Stimulated activated CD8-positive, alpha-beta memory T cell treated with anti-CD3 and anti-CD28 coated beads, Interleukin-4, amount 100 ng/mL, for 48 hours (primary cell): ENCODE measurements at regions not wholly inside any gene's neighbourhood (a gene's known extent, or its start where the extent isn't known, plus 50 kb on each side); places are given as distances from the start of the nearest gene placed in this dataset.

Source experiments
- DNase-seq: peaks from one replicate; pipeline ENCODE4 v3.0.0-alpha.2; 2020

- no peak for DNase-seq
These were observed 92.8 kb upstream of the FOXC1 start for GRCh38 chr6:1516742-1517520.

DNA sequence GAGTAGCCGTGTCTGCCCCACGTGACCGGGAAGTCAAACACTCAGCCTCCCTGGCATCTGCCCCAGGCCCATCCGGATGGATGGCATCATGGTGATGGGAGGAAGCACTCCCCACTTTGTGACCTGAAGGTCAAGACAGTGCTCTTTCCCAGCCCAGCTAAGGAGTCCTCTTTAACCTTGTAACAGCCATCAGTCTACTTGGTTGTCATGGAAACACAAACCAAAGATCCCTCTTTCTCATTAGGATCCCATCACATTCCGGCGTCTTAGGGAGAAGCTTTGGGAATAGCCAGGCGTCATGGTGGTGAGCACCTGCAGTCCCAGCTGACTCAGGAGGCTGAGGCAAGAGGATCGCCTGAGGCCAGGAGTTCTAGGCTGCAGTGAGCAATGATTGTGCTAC is 90.9 kb upstream of the FOXC1 start:
- DNase-seq, result no peak

- no peak for DNase-seq
These were observed 90.1 kb upstream of the FOXC1 start for GRCh38 chr6:1519597-1519996.

GRCh38 chr6:1522779-1523178 is 86.9 kb upstream of the FOXC1 start:
- DNase-seq, result no peak

- peak; percentile 89 for DNase-seq
These were observed 85.7 kb upstream of the FOXC1 start for GRCh38 chr6:1524040-1524480.

DNA sequence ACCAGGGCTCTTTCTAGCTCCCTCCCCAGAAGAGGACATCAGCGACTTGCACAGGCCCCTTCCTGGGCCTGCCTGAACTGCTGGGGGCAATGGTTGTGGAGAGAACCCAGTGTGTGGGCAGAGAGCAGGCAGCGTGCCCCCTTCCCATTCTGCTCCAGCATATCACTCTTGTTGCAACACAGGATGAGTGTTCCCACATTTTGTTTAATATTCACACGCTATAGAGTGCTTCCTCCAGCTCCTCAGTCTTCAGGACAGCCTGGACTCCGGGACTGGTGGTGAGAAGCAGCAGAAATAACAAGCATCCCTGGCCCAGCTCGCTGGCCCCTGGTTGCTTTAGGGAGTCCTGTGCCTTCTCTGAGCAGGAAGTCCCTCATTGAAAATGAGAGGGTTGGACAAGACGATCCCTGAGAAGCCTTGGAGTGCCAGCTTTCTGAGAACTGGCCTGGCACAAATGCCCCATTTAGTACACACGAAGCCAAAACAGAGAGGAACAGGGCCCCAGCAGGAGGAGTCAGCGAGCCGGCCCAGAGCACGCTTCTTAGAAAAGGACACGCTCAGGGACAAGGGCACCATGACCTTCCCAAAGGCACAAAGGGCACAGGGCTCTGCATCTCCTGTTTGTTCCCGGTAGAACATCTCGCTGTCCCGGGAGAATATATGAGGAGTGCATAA is 84.2 kb upstream of the FOXC1 start:
- no peak for DNase-seq

- DNase-seq, result no peak
These were observed 83.2 kb upstream of the FOXC1 start for GRCh38 chr6:1526398-1527072.

GRCh38 chr6:1527073-1527457 is 82.7 kb upstream of the FOXC1 start:
- peak; percentile 43 for DNase-seq

DNA sequence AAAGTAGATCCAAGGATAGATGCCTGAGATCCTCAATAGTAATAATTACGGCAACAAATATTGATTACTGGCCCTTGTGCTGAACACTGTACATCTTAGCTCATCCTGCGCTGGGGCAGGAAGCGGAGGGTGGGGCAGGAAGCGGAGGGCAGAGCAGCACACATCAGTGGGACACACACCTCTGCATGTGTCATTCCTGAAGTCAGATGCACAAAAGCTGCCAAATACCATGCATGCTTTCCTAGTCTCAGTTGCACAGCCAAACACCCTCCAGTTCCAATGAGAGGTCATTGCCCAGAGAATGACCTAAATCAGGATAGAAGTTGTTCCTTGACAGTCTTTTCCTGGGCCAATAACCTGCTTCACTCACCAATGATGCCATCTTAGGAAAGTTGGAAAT is 74.4 kb upstream of the FOXC1 start:
- DNase-seq, result peak; percentile 50

DNA sequence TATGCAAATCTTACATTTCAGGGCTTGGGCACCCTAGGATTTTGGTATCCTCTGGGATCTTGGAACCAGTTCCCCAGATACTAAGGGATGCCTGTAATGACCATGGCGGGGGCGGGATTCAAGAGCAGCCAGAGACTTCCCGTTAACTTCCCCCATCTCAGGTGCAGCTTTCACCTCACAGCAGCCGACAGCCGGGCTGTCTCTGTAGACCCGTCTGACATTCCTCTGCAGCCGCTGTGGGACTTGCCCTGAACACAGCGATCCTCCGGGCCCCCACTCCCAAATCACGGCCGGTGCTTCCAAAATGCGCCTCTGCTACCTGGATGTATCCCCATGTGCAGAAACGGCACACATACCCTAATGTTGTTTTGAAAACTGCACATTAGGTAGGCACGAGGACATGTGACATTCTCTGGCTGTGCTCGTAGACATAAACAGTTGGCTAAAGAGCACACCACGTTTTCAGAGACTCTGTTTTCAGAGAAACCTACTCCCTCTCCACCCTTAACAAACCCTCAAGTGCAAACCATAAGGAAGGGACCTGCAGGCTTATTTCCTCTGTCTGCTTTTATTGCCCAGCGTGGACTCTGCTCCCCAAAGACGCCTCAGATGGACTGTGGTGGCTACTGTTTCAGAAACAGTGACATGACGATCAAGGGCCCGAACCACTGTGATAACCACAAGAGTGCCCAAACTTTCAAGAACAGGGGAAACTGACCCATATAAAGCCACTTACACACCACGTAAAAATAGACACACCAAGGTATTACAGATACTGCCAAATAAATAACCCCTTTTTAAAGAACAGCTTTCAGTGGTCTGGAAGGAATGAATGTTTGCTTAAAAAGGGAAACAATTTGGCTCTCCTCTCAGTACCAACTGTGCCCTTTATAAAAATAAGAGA is 72.9 kb upstream of the FOXC1 start:
- DNase-seq, result no peak

GRCh38 chr6:1538369-1538768 is 71.3 kb upstream of the FOXC1 start:
- DNase-seq, result no peak

DNA sequence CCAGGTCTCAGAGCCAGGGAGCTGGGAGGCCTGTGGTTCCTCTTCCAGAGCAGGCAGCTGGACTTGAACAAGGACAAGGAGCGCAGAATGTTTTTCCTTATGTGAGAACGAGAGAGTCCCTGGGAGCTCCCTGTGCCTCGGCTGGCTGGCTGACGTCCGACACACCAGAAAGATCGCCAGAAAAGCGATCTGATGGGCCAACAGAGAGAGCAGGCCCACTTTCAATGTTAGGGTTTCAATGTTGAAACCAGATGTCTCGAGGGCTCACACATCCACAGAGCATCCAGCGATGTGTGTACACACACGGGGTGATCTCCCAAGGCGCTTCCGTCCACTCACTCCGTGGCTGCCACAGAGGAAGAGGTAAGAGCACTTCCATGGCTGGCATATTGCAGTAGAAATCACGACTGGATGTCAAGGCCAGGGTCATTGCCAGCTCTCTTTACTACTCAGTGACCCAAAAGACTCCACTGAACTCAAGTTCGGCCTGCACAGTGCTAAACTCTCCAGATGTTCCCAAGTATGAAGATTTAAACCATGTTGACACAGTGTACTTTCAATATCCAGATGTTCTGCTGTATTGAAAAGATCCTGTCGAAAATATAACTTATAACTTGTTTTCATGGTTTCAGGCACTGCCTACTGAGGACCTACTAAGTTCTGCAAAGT is 70.8 kb upstream of the FOXC1 start:
- DNase-seq, result no peak

GRCh38 chr6:1540864-1541521 is 68.7 kb upstream of the FOXC1 start:
- no peak for DNase-seq

DNA sequence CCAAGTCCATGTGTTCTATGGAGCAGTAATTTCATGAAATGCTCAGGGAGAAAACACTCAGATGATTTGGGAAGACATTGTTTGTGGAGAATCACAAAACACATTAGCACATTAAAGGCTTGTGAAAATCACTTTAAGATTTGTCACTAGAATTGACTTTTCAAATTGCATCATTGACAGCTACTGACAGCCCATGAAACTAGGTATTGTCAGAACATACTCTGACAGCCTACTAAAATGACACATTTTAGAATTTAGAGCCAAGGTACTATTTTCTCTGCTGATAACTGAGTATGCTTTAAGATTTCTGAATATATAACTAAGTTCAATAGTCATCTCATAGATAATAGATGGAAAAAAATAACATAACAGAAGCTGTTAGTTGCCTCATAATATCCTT is 67.4 kb upstream of the FOXC1 start:
- DNase-seq, result no peak

DNA sequence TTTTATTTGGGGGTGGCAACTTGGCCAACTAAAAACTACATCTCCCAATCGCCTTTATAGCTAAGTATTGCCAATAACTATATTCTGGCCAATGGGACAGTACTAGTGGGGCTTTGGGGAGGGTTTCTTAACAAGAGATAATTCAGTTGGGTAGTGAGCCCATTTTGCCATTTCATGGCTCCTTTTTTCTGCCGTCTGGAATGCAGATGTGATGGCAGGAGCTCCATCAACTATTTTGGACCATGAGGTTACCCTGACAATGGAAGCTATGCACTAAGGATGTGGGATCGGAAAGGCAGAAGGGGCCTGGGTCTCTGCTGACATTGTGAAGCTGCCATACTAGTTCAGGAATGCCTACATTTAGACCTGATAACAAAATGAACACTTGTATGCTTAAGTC is 67.0 kb upstream of the FOXC1 start:
- no peak for DNase-seq

DNA sequence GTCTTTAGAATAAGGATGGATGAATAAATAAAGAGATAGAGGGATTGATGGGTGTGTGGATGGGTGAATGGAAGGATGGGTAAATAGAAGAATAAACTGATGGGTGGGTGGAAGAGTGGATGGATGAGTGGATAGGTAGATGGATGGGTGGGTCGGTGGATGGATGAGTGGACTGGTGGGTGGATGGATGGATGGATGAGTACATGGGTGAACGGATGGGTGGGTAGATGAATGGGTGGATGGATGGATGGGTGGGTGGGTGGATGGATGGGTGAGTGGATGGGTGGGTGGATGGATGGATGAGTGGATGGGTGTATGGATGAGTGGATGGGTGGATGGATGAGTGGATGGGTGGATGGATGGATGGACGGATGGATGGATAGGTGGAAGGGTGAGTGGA is 65.7 kb upstream of the FOXC1 start:
- DNase-seq, result no peak

DNA sequence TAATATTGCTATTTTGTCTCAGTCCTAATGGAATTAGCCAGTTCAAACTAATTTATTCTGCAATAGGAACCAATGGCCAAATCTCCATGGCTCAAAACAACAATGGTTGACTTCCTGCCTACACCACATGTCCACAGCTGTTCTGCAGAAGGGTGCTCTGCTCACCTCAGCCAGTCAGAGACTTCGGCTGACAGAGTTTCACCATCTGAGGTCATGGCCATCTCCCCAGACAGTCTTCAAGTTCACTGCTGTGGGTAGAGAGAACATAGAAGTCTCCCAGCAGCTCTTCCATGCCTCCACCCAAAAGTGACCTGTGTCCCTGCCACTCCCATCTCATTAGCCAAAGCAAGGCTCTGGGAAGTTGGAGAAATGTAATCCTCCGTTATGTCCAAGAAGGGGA is 65.1 kb upstream of the FOXC1 start:
- no peak for DNase-seq

DNA sequence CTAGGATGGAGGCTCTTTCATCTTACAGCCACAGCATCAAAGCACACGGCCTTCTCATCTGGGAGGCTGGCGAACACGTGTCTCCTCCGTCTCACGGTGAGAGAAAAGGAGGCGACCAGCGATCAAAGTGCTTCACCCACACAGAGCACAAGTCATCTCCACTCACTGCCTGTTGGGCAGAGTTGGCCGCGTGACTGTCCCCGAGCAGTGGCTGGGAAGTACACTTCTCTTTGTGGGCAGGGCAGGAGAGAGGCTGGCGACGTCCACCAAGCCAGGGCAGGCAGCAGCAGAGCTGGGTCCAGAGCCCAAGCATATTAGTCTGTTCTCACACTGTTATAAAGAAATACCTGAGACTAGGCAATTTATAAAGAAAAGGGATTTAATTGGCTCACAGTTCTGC is 64.1 kb upstream of the FOXC1 start:
- no peak for DNase-seq

DNA sequence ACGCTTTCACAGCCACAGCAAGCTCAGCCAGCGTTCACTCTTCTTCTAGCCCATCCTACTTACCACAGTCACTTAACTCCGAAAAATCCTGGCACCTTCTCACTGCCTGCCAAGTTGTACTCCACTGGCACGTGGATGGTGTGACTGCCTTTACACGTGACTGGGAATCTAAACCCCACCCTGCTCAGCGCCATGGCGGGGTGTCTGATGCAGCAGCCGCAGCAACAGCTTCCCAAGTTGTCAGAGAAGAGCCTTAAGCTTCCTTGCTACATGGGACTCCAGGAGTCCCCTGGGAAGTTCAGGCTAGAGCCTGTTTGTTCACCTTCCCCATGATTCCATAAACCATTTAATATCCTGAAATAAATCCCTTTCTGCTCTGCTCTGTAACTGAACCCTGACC is 61.9 kb upstream of the FOXC1 start:
- DNase-seq, result no peak

DNA sequence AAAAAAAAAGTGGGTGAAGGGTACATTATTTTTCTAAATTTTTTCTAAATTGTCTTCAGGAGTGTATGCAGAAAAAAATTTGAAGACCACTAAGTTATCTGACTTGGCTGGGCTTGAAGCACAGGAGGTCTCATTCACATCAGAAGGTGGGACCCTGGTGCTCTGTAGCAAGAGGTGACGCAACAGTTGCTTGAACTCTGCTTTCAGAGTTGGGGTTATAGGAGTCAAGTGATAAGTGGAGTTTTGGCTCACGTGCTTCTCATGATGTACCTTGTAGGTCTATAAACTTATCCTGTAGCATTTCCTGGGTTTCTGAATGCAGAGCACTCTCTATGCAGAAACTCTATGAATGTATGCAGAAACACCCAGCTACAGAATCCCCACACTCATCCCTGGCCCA is 58.5 kb upstream of the FOXC1 start:
- DNase-seq, result no peak

GRCh38 chr6:1552296-1552761 is 57.4 kb upstream of the FOXC1 start:
- no peak for DNase-seq

DNA sequence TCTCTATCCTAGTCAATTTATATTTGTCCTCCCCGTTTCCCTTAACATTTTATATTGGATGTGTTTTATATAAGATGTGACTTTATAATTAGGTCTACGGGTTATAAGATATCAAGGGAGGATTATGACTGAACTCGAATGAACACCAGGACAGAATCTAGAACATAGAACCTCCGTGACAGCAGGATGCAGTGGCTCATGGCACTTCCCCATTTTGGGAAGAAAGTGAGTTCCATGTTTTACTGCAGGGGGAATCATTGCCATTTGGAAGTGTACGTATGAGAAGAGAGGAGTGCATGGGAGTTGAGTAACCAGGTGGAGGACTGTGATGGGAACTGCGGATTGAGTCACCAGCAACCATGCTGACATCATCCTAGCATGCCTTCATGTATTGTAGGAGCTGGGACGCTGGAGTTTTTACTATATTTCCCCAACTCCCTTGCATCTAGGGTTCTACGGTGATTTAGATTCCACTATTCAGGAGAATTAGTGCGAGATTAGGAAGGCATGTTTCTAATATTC is 56.1 kb upstream of the FOXC1 start:
- DNase-seq, result no peak
